Fibroblast of mammary gland (primary cell): ENCODE measurements at regions not wholly inside any gene's neighbourhood (a gene's known extent, or its start where the extent isn't known, plus 50 kb on each side); places are given as distances from the start of the nearest gene placed in this dataset.
"Not testable (repeated sequence)": the region's sequence is repeated elsewhere in the genome, so short reads cannot be mapped to it uniquely, and the experiment has no call there.

ENCODE experiments used
- DNase-seq: peaks from one replicate; pipeline ENCODE4 v3.0.0-alpha.2; 2010; ENCODE audit warnings: low read depth
- H3K4me3 ChIP-seq: 2 replicates; pipeline ENCODE4 v1.5.1; 2011; ENCODE audit warnings: low read depth, mild to moderate bottlenecking, low read length, moderate library complexity; ENCODE audit not compliant: control insufficient read depth
- TF ChIP-seq, protein P1 (sequence below): conservative IDR thresholded peaks from 2 replicates; pipeline ENCODE4 v1.5.1; 2011; ENCODE audit warnings: low read depth, low read length, inconsistent platforms; ENCODE audit not compliant: control insufficient read depth, insufficient read depth

- H3K4me3 ChIP-seq: no peak overlapping the region
- no peak for DNase-seq
- TF ChIP-seq, protein P1, sequence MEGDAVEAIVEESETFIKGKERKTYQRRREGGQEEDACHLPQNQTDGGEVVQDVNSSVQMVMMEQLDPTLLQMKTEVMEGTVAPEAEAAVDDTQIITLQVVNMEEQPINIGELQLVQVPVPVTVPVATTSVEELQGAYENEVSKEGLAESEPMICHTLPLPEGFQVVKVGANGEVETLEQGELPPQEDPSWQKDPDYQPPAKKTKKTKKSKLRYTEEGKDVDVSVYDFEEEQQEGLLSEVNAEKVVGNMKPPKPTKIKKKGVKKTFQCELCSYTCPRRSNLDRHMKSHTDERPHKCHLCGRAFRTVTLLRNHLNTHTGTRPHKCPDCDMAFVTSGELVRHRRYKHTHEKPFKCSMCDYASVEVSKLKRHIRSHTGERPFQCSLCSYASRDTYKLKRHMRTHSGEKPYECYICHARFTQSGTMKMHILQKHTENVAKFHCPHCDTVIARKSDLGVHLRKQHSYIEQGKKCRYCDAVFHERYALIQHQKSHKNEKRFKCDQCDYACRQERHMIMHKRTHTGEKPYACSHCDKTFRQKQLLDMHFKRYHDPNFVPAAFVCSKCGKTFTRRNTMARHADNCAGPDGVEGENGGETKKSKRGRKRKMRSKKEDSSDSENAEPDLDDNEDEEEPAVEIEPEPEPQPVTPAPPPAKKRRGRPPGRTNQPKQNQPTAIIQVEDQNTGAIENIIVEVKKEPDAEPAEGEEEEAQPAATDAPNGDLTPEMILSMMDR: no peak
These were observed 92.3 kb upstream of the CD44 start for GRCh38 chr11:35046681-35047080.

DNA sequence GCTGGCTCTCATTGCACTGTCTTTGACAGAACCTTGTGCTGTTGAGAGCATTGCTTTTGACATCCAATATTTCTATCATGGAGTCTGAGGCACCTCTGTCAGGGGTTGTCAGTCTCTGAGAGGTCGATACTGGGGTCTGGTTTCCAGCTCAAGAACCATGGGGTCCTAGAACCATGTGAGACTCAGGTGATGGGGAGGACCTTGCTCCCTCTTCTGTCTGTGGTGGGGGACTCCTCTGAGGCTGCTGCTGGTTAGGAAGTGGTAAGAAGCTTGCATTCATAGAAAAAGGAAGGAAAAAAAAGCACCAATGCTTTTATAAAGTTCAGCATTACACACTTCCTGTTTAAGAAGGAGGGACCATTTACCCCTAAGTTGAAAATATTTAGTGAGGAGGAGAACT, 91.8 kb upstream of the CD44 start:
- no peak for DNase-seq
- TF ChIP-seq, protein P1: no peak
- H3K4me3 ChIP-seq: no peak overlapping the region

DNA sequence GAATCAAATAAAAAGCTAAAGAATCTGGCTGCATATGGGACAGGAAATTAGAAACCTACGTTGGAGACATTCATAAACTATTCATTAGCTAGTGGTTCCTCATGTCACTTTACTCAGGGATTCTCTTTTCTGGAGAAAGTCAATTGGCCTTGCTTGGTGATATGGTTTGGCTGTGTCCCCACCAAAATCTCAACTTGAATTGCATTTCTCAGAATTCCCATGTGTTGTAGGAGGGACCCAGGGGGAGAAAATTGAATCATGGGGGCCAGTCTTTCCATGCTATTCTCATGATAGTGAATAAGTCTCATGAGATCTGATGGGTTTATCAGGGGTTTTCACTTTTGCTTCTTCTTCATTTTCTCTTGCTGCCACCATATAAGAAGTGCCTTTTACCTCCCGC, 91.2 kb upstream of the CD44 start:
- TF ChIP-seq, protein P1: no peak
- DNase-seq: no peak
- no peak overlapping the region for H3K4me3 ChIP-seq

- H3K4me3 ChIP-seq, DNase-seq: not testable (repeated sequence)
These were observed 90.6 kb upstream of the CD44 start for GRCh38 chr11:35048346-35048745.

GRCh38 chr11:35049859-35050531, 89.0 kb upstream of the CD44 start:
- no peak for DNase-seq
- TF ChIP-seq, protein P1: no peak
- H3K4me3 ChIP-seq: no peak overlapping the region

GRCh38 chr11:35050541-35050995, 88.4 kb upstream of the CD44 start:
- H3K4me3 ChIP-seq: no peak overlapping the region
- no peak for DNase-seq
- TF ChIP-seq, protein P1: no peak

DNA sequence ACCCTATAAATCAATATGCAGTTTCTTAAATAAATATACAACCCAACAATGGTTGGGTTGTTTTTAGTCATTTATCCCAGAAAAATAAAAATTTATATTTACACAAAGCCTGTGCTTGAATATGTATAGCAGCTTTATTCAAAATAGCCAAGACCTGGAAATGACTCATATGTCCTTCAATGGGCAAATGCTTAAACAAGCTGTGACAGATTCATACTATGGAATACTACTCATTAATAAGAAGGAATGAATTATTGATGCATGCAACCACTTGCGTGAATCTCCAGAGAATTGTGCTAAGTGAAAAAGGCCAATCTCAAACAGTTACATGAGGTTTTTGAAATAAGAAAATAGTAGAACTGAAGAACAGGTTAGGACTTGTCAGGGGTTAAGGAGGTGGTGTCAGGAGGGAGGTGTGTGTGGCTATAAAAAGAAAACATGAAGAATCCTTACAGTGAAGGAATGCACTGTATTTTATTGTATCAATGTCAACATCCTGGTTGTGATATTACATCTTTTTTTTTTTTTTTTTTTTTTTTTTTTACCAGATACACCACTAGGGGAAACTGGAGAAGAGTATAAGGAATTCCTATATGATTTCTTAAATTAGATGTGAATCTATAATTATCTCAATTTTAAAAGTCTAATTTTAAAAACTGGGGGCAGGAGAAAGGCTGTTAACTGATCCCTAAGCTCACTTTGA, 82.4 kb upstream of the CD44 start:
- H3K4me3 ChIP-seq: no peak overlapping the region
- peak; percentile 22 for DNase-seq
- TF ChIP-seq, protein P1: peak; percentile 3
